Thyroid gland (tissue), 4 donors: ENCODE measurements at regions not wholly inside any gene's neighbourhood (a gene's known extent, or its start where the extent isn't known, plus 50 kb on each side); places are given as distances from the start of the nearest gene placed in this dataset.

Experiments used
- POLR2A ChIP-seq, 2 donors: fragments of 450-650 bp; IDR thresholded peaks; one replicate each; pipeline ENCODE4 v1.6.1; 2017; ENCODE audit warnings: antibody characterized with exemption in 2 of 2, mild to moderate bottlenecking in 2 of 2, moderate library complexity in 1 of 2
- TF ChIP-seq, protein P1 (sequence below), 6 experiments: fragments of 200-600 bp in 3 of 6; fragments of 450-650 bp in 3 of 6; sonication (generic) in 3 of 6; IDR thresholded peaks; one replicate each; pipeline ENCODE4 v1.5.1; 2016 to 2019; ENCODE audit warnings: antibody characterized with exemption in 6 of 6, mild to moderate bottlenecking in 2 of 6, inconsistent platforms in 1 of 6, moderate library complexity in 1 of 6

DNA sequence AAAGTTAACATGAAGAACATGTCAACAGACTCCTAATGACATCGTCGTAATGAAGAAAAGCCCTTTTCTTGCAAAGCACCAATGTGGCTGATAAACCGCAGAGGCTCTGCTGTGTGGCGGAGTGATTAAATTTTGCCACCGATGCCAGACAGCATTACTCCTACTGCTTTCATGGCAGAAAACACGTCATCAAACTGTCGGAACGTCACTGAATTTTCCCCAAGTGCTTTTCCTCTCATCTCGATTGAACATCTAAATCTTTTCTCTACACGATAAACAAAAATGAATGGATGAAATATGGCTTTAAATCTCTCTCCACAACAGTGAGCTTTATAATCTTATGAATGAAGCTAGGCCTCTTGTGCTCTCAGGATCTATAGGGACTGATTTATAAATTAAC lies 159.8 kb upstream of the REG3G start:
- TF ChIP-seq, protein P1, sequence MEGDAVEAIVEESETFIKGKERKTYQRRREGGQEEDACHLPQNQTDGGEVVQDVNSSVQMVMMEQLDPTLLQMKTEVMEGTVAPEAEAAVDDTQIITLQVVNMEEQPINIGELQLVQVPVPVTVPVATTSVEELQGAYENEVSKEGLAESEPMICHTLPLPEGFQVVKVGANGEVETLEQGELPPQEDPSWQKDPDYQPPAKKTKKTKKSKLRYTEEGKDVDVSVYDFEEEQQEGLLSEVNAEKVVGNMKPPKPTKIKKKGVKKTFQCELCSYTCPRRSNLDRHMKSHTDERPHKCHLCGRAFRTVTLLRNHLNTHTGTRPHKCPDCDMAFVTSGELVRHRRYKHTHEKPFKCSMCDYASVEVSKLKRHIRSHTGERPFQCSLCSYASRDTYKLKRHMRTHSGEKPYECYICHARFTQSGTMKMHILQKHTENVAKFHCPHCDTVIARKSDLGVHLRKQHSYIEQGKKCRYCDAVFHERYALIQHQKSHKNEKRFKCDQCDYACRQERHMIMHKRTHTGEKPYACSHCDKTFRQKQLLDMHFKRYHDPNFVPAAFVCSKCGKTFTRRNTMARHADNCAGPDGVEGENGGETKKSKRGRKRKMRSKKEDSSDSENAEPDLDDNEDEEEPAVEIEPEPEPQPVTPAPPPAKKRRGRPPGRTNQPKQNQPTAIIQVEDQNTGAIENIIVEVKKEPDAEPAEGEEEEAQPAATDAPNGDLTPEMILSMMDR (IDR thresholded peaks at IDR 0.05), result no peak
- TF ChIP-seq POLR2A (IDR thresholded peaks at IDR 0.05), result no peak
